ENCODE measurements at regions not wholly inside any gene's neighbourhood (a gene's known extent, or its start where the extent isn't known, plus 50 kb on each side); places are given as distances from the start of the nearest gene placed in this dataset.

- Histone ChIP-seq H3K4me2 (ENCODE audit: low read depth, low read length, poor library complexity, severe bottlenecking) (no peak overlapping the region), H2AFZ (ENCODE audit: low read depth, low read length, severe bottlenecking) (no peak overlapping the region), H3K9ac (ENCODE audit: low read length) (no peak overlapping the region), H4K20me1 (ENCODE audit: low read depth, low read length) (no peaks in the 10 kb centered on the region), H3K79me2 (ENCODE audit: insufficient read depth, low read length) (no peaks in the 10 kb centered on the region), H3K4me3 (ENCODE audit: insufficient read depth, low read length, poor library complexity, severe bottlenecking) (no peak overlapping the region), H3F3A (ENCODE audit: insufficient read depth) (no peaks in the 10 kb centered on the region), H3K9me2 (replicated peaks; ENCODE audit: insufficient read depth, low read length) (no peaks in the 10 kb centered on the region), H3K27me3 (ENCODE audit: low read length) (no peaks in the 10 kb centered on the region), H3K36me3 (ENCODE audit: low read length) (no peaks in the 10 kb centered on the region), H3K27ac (ENCODE audit: low read depth, low read length) (no peak overlapping the region), H3K9me3 (ENCODE audit: insufficient read depth, low read length) (no peaks in the 10 kb centered on the region)
- TF ChIP-seq EZH2phosphoT487 (conservative IDR thresholded peaks at IDR 0.05; ENCODE audit: low read length) (no peak), CTCF (IDR thresholded peaks at IDR 0.05; ENCODE audit: insufficient read depth, low read length, poor library complexity, severe bottlenecking) (no peak)
These were observed 1043.6 kb upstream of the ADGRL4 start for GRCh38 chr1:80050085-80050484.

GRCh38 chr1:80048716-80049115 lies 1042.2 kb upstream of the ADGRL4 start:
- TF ChIP-seq CTCF (IDR thresholded peaks at IDR 0.05; ENCODE audit: insufficient read depth, low read length, poor library complexity, severe bottlenecking): no peak
- TF ChIP-seq EZH2phosphoT487 (conservative IDR thresholded peaks at IDR 0.05; ENCODE audit: low read length): no peak
- H3K79me2 ChIP-seq (ENCODE audit: insufficient read depth, low read length): no peaks in the 10 kb centered on the region
- no peaks in the 10 kb centered on the region for H3K27me3 ChIP-seq (ENCODE audit: low read length)

GRCh38 chr1:80047791-80048190 lies 1041.3 kb upstream of the ADGRL4 start:
- no peaks in the 10 kb centered on the region for H3K9me2 ChIP-seq (replicated peaks; ENCODE audit: insufficient read depth, low read length)
- no peaks in the 10 kb centered on the region for H3K27me3 ChIP-seq (ENCODE audit: low read length)
- H3K27ac ChIP-seq (ENCODE audit: low read depth, low read length): no peak overlapping the region
- H3F3A ChIP-seq (ENCODE audit: insufficient read depth): no peaks in the 10 kb centered on the region
- no peaks in the 10 kb centered on the region for H4K20me1 ChIP-seq (ENCODE audit: low read depth, low read length)
- H2AFZ ChIP-seq (ENCODE audit: low read depth, low read length, severe bottlenecking): no peak overlapping the region
- no peaks in the 10 kb centered on the region for H3K79me2 ChIP-seq (ENCODE audit: insufficient read depth, low read length)
- no peaks in the 10 kb centered on the region for H3K9me3 ChIP-seq (ENCODE audit: insufficient read depth, low read length)
- no peak for TF ChIP-seq CTCF (IDR thresholded peaks at IDR 0.05; ENCODE audit: insufficient read depth, low read length, poor library complexity, severe bottlenecking)
- TF ChIP-seq EZH2phosphoT487 (conservative IDR thresholded peaks at IDR 0.05; ENCODE audit: low read length): no peak
- H3K4me2 ChIP-seq (ENCODE audit: low read depth, low read length, poor library complexity, severe bottlenecking): no peak overlapping the region
- no peak overlapping the region for H3K9ac ChIP-seq (ENCODE audit: low read length)
- H3K4me3 ChIP-seq (ENCODE audit: insufficient read depth, low read length, poor library complexity, severe bottlenecking): no peak overlapping the region
- H3K36me3 ChIP-seq (ENCODE audit: low read length): no peaks in the 10 kb centered on the region

More at GRCh38 chr1:80048716-80049115, 1042.2 kb upstream of the ADGRL4 start:
- Histone ChIP-seq H3K4me3 (ENCODE audit: insufficient read depth, low read length, poor library complexity, severe bottlenecking) (no peak overlapping the region), H3F3A (ENCODE audit: insufficient read depth) (no peaks in the 10 kb centered on the region), H3K36me3 (ENCODE audit: low read length) (no peaks in the 10 kb centered on the region), H3K9me3 (ENCODE audit: insufficient read depth, low read length) (no peaks in the 10 kb centered on the region), H3K4me2 (ENCODE audit: low read depth, low read length, poor library complexity, severe bottlenecking) (no peak overlapping the region), H2AFZ (ENCODE audit: low read depth, low read length, severe bottlenecking) (peak overlapping the region; percentile 24), H3K27ac (ENCODE audit: low read depth, low read length) (no peak overlapping the region), H4K20me1 (ENCODE audit: low read depth, low read length) (no peaks in the 10 kb centered on the region), H3K9me2 (replicated peaks; ENCODE audit: insufficient read depth, low read length) (no peaks in the 10 kb centered on the region), H3K9ac (ENCODE audit: low read length) (no peak overlapping the region)

Data from SU-DHL-6 (cell line).